GM13976 (cell line): ENCODE measurements at regions not wholly inside any gene's neighbourhood (a gene's known extent, or its start where the extent isn't known, plus 50 kb on each side); places are given as distances from the start of the nearest gene placed in this dataset.

Experiments used
- DNase-seq: peaks from one replicate; pipeline ENCODE4 v3.0.0; 2012; ENCODE audit warnings: low spot score
- in situ Hi-C: fragments of 300-500 bp; cut with MboI; formaldehyde crosslinking; loops from one replicate; pipeline ENCODE4 v1.12.0; 2022; ENCODE audit warnings: low sequenced_read_pairs, mixed read lengths, inconsistent platforms; ENCODE audit not compliant: unreplicated experiment
- TF ChIP-seq, protein P1 (sequence below): IDR thresholded peaks from 2 replicates; pipeline ENCODE4 v1.5.1; 2012; ENCODE audit warnings: borderline replicate concordance, mild to moderate bottlenecking; ENCODE audit not compliant: insufficient read depth; ENCODE audit errors: extremely low read depth, missing control alignments, control extremely low read depth

- TF ChIP-seq, protein P1, sequence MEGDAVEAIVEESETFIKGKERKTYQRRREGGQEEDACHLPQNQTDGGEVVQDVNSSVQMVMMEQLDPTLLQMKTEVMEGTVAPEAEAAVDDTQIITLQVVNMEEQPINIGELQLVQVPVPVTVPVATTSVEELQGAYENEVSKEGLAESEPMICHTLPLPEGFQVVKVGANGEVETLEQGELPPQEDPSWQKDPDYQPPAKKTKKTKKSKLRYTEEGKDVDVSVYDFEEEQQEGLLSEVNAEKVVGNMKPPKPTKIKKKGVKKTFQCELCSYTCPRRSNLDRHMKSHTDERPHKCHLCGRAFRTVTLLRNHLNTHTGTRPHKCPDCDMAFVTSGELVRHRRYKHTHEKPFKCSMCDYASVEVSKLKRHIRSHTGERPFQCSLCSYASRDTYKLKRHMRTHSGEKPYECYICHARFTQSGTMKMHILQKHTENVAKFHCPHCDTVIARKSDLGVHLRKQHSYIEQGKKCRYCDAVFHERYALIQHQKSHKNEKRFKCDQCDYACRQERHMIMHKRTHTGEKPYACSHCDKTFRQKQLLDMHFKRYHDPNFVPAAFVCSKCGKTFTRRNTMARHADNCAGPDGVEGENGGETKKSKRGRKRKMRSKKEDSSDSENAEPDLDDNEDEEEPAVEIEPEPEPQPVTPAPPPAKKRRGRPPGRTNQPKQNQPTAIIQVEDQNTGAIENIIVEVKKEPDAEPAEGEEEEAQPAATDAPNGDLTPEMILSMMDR = no peak
- in situ Hi-C loops = no loop called here
- DNase-seq = no peak
These were observed 201.1 kb downstream of the OMA1 start for GRCh38 chr1:58345215-58346035.

- in situ Hi-C loops = no loop called here
- no peak for DNase-seq
- TF ChIP-seq, protein P1 = no peak
These were observed 206.3 kb downstream of the OMA1 start for GRCh38 chr1:58340185-58340584.

- TF ChIP-seq, protein P1 = no peak
- DNase-seq = no peak
- in situ Hi-C loops = no loop called here
These were observed 208.4 kb downstream of the OMA1 start for GRCh38 chr1:58338081-58338480.

DNA sequence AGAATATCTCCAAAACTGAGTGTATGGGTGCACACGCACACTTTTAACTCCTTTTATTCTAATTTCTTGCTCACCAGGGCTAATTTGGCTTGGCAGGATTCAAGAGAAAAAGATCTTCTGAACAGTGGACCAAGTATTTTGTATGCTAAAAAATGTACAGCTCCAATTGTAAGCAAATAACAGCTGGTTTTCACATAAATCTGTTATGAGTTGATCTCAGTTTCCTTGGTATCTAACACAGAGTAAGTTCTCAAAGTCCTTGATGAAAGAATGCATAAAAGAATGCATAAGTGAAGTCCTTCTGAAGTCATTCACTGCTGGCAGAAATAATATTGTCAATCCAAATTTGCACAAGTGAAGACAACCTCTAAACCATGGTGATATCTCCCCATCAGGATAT, 213.0 kb downstream of the OMA1 start:
- TF ChIP-seq, protein P1 = no peak
- DNase-seq = no peak
- in situ Hi-C loops = no loop called here

GRCh38 chr1:58331156-58331555, 215.4 kb downstream of the OMA1 start:
- DNase-seq = no peak
- in situ Hi-C loops = no loop called here
- TF ChIP-seq, protein P1 = no peak

DNA sequence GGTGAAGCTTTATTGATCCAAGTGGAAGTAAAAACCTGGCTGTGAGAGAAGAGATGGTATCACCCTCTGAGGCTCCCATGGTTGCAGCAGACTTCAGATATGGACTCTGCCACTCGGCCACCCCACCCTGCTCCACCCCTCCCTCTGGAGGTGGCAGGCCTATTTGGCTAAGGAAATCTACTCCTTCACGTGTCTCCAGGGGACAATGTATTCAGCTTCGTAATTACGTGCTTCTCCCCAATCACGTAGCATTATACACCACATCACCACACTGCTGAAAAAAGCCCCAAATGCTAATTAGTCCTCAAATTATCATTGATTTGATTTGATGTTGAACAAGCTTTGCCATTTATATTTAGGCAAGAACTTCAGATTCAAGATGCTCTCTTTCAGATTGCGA, 220.7 kb downstream of the OMA1 start:
- no peak for DNase-seq
- in situ Hi-C loops = no loop called here
- TF ChIP-seq, protein P1 = no peak
